ENCODE measurements at regions not wholly inside any gene's neighbourhood (a gene's known extent, or its start where the extent isn't known, plus 50 kb on each side); places are given as distances from the start of the nearest gene placed in this dataset.
A peak's percentile ranks its signal among the peaks of the same experiment; 100 is the strongest.

GRCh38 chr2:7999683-8000476, 682.0 kb upstream of the ID2 start:
- no peaks in the 10 kb centered on the region for H3K36me3 ChIP-seq
- intact Hi-C loops (cut with DNase I) = no loop called here
- DNase-seq = no peak
- H3K4me3 ChIP-seq = no peak overlapping the region
- H3K4me1 ChIP-seq = peaks cover 0 to 26% (median 9%) of the 10 kb centered on the region in 3 donors
- 75 to 79% methylated on average over 11 of the region's 11 CpGs for WGBS, 2 donors
- TF ChIP-seq CTCF (IDR thresholded peaks at IDR 0.05) (no peak), POLR2A (IDR thresholded peaks at IDR 0.05) (no peak)
- no peak overlapping the region for H3K27ac ChIP-seq
- no peaks in the 10 kb centered on the region for H3K27me3 ChIP-seq
- no peaks in the 10 kb centered on the region for H3K9me3 ChIP-seq

GRCh38 chr2:8000870-8001269, 681.0 kb upstream of the ID2 start:
- H3K36me3 ChIP-seq = no peaks in the 10 kb centered on the region
- 80 to 92% methylated on average over 1 of the region's 1 CpG for WGBS, 2 donors
- peaks cover 0 to 19% (median under 1%) of the 10 kb centered on the region in 3 donors for H3K4me1 ChIP-seq
- no peak overlapping the region for H3K27ac ChIP-seq
- no peaks in the 10 kb centered on the region for H3K27me3 ChIP-seq
- intact Hi-C loops (cut with DNase I) = no loop called here
- TF ChIP-seq CTCF (IDR thresholded peaks at IDR 0.05) (no peak), POLR2A (IDR thresholded peaks at IDR 0.05) (no peak)
- DNase-seq = no peak
- H3K4me3 ChIP-seq = no peak overlapping the region
- no peaks in the 10 kb centered on the region for H3K9me3 ChIP-seq

- H3K4me1 ChIP-seq = peaks cover 0 to 14% (median 0%) of the 10 kb centered on the region in 3 donors
- no peaks in the 10 kb centered on the region for H3K9me3 ChIP-seq
- 93 to 94% methylated on average over 8 of the region's 8 CpGs for WGBS, 2 donors
- no peaks in the 10 kb centered on the region for H3K27me3 ChIP-seq
- TF ChIP-seq POLR2A (IDR thresholded peaks at IDR 0.05) (no peak), CTCF (IDR thresholded peaks at IDR 0.05) (no peak)
- H3K4me3 ChIP-seq = no peak overlapping the region
- no peak overlapping the region for H3K27ac ChIP-seq
- intact Hi-C loops (cut with DNase I) = no loop called here
- H3K36me3 ChIP-seq = no peaks in the 10 kb centered on the region
- DNase-seq = no peak
These were observed 679.0 kb upstream of the ID2 start for GRCh38 chr2:8002765-8003393.

GRCh38 chr2:8003462-8004075, 678.3 kb upstream of the ID2 start:
- Histone ChIP-seq H3K4me1 (peaks cover 0 to 14% (median 0%) of the 10 kb centered on the region in 3 donors), H3K36me3 (no peaks in the 10 kb centered on the region), H3K9me3 (no peaks in the 10 kb centered on the region), H3K4me3 (peak overlapping the region in 1 of 4 donors; percentile 28), H3K27ac (peak overlapping the region in 3 of 4 donors; percentile 50 to 71 (median 70)), H3K27me3 (no peaks in the 10 kb centered on the region)
- no peak for TF ChIP-seq CTCF (IDR thresholded peaks at IDR 0.05)
- no peak for TF ChIP-seq POLR2A (IDR thresholded peaks at IDR 0.05)
- DNase-seq = no peak
- intact Hi-C loops (cut with DNase I) = no loop called here
- 72 to 73% methylated on average over 6 to 9 of the region's 13 CpGs for WGBS, 2 donors

GRCh38 chr2:8004250-8004681, 677.6 kb upstream of the ID2 start:
- TF ChIP-seq POLR2A (IDR thresholded peaks at IDR 0.05) (no peak), CTCF (IDR thresholded peaks at IDR 0.05) (no peak)
- Histone ChIP-seq H3K9me3 (no peaks in the 10 kb centered on the region), H3K27ac (peak overlapping the region in 3 of 4 donors; percentile 56 to 71 (median 70)), H3K4me1 (peaks cover 0 to 14% (median 0%) of the 10 kb centered on the region in 3 donors), H3K36me3 (no peaks in the 10 kb centered on the region), H3K27me3 (no peaks in the 10 kb centered on the region), H3K4me3 (no peak overlapping the region)
- DNase-seq = no peak
- intact Hi-C loops (cut with DNase I) = no loop called here
- 7 to 13% methylated on average over 4 of the region's 4 CpGs for WGBS, 2 donors
